HEK293T (cell line): ENCODE measurements at regions not wholly inside any gene's neighbourhood (a gene's known extent, or its start where the extent isn't known, plus 50 kb on each side); places are given as distances from the start of the nearest gene placed in this dataset.

Source experiments
- CTCF ChIA-PET: fragments of 350-600 bp; formaldehyde crosslinking; extraction: SDS; loops from one replicate; lab custom pipeline; 2021; ENCODE audit warnings: antibody characterized with exemption, inconsistent platforms; lab: Yijun Ruan, JAX
- POLR2A ChIA-PET: fragments of 350-600 bp; formaldehyde crosslinking; extraction: SDS; loops from one replicate; lab custom pipeline; 2020; ENCODE audit warnings: antibody characterized with exemption, inconsistent platforms; lab: Yijun Ruan, JAX
- DNase-seq: peaks from one replicate; pipeline ENCODE4 v3.0.0; 2012; ENCODE audit warnings: mixed read lengths; ENCODE audit errors: extremely low spot score
- ARNT ChIP-seq: fragments of 450-650 bp; IDR thresholded peaks from 2 replicates; pipeline ENCODE4 v1.6.1; 2017; ENCODE audit warnings: mild to moderate bottlenecking
- BHLHE40 ChIP-seq: fragments of 450-650 bp; IDR thresholded peaks from 2 replicates; pipeline ENCODE4 v1.6.1; 2016; ENCODE audit warnings: mild to moderate bottlenecking, moderate library complexity, borderline replicate concordance
- CTBP1 ChIP-seq: fragments of 450-650 bp; IDR thresholded peaks from 2 replicates; pipeline ENCODE4 v1.6.1; 2016; ENCODE audit warnings: borderline replicate concordance
- ELF4 ChIP-seq: fragments of 450-650 bp; IDR thresholded peaks from 2 replicates; pipeline ENCODE4 v1.6.1; 2017; ENCODE audit warnings: antibody characterized with exemption
- FOXA1 ChIP-seq: fragments of 450-650 bp; IDR thresholded peaks from 2 replicates; pipeline ENCODE4 v1.6.1; 2016; ENCODE audit warnings: mild to moderate bottlenecking
- FOXK2 ChIP-seq: fragments of 450-650 bp; IDR thresholded peaks from 2 replicates; pipeline ENCODE4 v1.6.1; 2016; ENCODE audit warnings: mild to moderate bottlenecking
- FOXM1 ChIP-seq: fragments of 450-650 bp; IDR thresholded peaks from 2 replicates; pipeline ENCODE4 v1.6.1; 2017; ENCODE audit warnings: mild to moderate bottlenecking, borderline replicate concordance
- HDGF ChIP-seq: fragments of 450-650 bp; IDR thresholded peaks from 2 replicates; pipeline ENCODE4 v1.6.1; 2017; ENCODE audit warnings: antibody characterized with exemption, borderline replicate concordance
- L3MBTL2 ChIP-seq: fragments of 450-650 bp; conservative IDR thresholded peaks from 2 replicates; pipeline ENCODE4 v1.6.1; 2016; ENCODE audit warnings: mild to moderate bottlenecking
- LEF1 ChIP-seq: fragments of 450-650 bp; IDR thresholded peaks from 2 replicates; pipeline ENCODE4 v1.6.1; 2017; ENCODE audit warnings: mild to moderate bottlenecking, borderline replicate concordance
- NFRKB ChIP-seq: fragments of 450-650 bp; IDR thresholded peaks from 2 replicates; pipeline ENCODE4 v1.6.1; 2016; ENCODE audit warnings: mild to moderate bottlenecking, moderate library complexity
- PKNOX1 ChIP-seq: fragments of 450-650 bp; IDR thresholded peaks from 2 replicates; pipeline ENCODE4 v1.6.1; 2016
- SP1 ChIP-seq: fragments of 450-650 bp; IDR thresholded peaks from 2 replicates; pipeline ENCODE4 v1.6.1; 2017
- SUZ12 ChIP-seq: fragments of 450-650 bp; IDR thresholded peaks from 2 replicates; pipeline ENCODE4 v1.6.1; 2016; ENCODE audit warnings: mild to moderate bottlenecking
- TARDBP ChIP-seq: fragments of 450-650 bp; IDR thresholded peaks from 2 replicates; pipeline ENCODE4 v1.6.1; 2016
- ZNF384 ChIP-seq: fragments of 450-650 bp; IDR thresholded peaks from 2 replicates; pipeline ENCODE4 v1.6.1; 2016

DNA sequence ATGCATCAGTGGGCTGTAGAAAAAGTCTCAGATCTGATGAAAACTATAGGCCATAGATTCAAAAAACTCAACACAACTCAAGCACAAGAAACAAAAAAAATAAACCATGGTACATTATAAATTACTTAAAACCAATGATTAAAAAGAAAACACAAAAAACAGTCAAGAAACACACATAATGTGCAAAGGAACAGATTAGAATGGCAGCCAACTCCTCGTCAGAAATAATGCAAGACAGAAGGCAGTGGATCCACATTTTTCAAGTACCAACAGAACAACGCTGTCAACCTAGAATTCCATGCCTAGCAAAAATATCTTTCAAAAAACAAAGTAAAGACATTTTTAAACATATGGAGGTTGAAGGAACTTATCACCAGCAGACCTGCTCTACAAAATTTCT is 69.7 kb downstream of the PSMB1 start:
- DNase-seq = no peak
- TF ChIP-seq FOXA1 = no peak
- ChIA-PET CTCF (no interaction called here), POLR2A (no interaction called here)

DNA sequence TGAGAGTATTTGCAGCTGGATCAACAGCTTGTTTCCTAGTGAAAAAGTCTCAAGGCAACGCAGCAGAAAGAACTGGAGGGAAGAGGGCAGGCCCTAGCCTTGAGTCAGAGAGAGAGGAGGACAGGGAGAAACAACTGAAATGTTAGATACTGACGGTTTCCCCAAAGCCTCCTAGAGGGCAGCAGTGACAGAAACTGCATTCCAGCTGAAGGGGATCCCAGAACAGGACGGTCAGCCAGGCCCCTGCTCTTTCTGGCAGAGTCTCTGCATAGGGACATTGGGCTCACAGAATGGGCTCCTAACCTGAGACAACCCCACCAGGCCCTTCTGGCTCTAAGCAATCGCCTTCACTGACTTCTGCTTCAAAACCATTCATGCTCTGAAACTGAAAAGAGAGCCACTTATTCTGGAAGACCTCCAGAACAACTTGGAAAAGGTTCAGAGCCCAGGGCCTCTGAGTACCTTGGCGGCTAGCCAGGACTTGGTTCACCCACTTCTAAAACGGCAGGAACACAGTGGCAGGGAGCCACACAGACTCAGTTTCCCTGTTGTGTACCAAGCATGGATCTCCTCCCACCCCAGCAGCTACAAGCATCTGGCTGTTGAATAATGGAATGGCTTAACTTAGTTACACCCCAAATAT is 72.9 kb downstream of the PSMB1 start:
- POLR2A ChIA-PET = no interaction called here
- CTCF ChIA-PET = no interaction called here
- TF ChIP-seq BHLHE40 = no peak
- TF ChIP-seq LEF1 = no peak
- no peak for TF ChIP-seq FOXK2
- no peak for TF ChIP-seq SUZ12
- TF ChIP-seq L3MBTL2 = no peak
- TF ChIP-seq NFRKB = no peak
- TF ChIP-seq ZNF384 = no peak
- no peak for TF ChIP-seq FOXA1
- no peak for TF ChIP-seq HDGF
- TF ChIP-seq ELF4 = no peak
- DNase-seq = no peak

GRCh38 chr6:170476360-170476759 is 76.7 kb downstream of the PSMB1 start:
- CTCF ChIA-PET = no interaction called here

GRCh38 chr6:170475118-170475517 is 78.0 kb downstream of the PSMB1 start:
- CTCF ChIA-PET = no interaction called here
- DNase-seq = no peak
- POLR2A ChIA-PET = no interaction called here
- TF ChIP-seq ARNT (no peak), CTBP1 (no peak), PKNOX1 (no peak), LEF1 (no peak), ELF4 (no peak)

More at GRCh38 chr6:170476360-170476759, 76.7 kb downstream of the PSMB1 start:
- DNase-seq = no peak
- TF ChIP-seq LEF1 = no peak
- TF ChIP-seq L3MBTL2 = no peak
- TF ChIP-seq FOXM1 = no peak
- TF ChIP-seq ELF4 = no peak
- no peak for TF ChIP-seq PKNOX1
- TF ChIP-seq BHLHE40 = no peak
- TF ChIP-seq ZNF384 = no peak
- TF ChIP-seq TARDBP = no peak
- TF ChIP-seq ARNT = no peak
- TF ChIP-seq NFRKB = no peak
- no peak for TF ChIP-seq SUZ12
- POLR2A ChIA-PET = no interaction called here

DNA sequence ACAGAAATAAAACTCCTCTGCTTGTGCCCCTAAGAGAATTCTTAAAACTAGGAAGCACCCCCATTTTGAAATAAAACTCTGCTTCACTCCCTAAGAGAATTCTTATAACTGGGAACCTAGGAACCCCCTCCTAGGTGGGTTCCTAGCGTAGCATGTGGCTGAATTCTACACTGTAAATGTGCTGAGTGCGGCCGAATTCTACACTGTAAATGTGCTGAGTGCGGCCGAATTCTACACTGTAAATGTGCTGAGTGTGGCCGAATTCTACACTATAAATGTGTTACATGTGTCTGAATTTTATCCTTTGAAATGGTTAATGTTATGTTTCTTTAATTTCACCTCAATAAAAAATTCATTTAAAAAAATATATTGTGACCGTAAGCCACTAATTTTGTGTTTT is 79.3 kb downstream of the PSMB1 start:
- POLR2A ChIA-PET = no interaction called here
- CTCF ChIA-PET = no interaction called here

GRCh38 chr6:170473301-170473717 is 79.8 kb downstream of the PSMB1 start:
- DNase-seq = no peak
- ChIA-PET POLR2A (no interaction called here), CTCF (interaction anchor here (0.6 kb wide), 1 partner anchor 1729 kb away, joined by 4 read pairs; no protein-coding TSS in a partner anchor)
- TF ChIP-seq HDGF (no peak), LEF1 (no peak), ARNT (no peak), NFRKB (no peak), TARDBP (no peak), FOXM1 (no peak), CTBP1 (no peak), FOXA1 (no peak), PKNOX1 (no peak), FOXK2 (no peak), ZNF384 (no peak), ELF4 (no peak), SP1 (no peak), BHLHE40 (no peak), SUZ12 (no peak), L3MBTL2 (no peak)

More for the DNA sequence above, 79.3 kb downstream of the PSMB1 start:
- no peak for DNase-seq
- TF ChIP-seq SUZ12 = no peak
- TF ChIP-seq FOXM1 = no peak
- TF ChIP-seq FOXK2 = no peak
- TF ChIP-seq FOXA1 = no peak
- TF ChIP-seq ZNF384 = no peak
- no peak for TF ChIP-seq HDGF
- no peak for TF ChIP-seq ARNT
- no peak for TF ChIP-seq PKNOX1
- TF ChIP-seq NFRKB = no peak
- no peak for TF ChIP-seq L3MBTL2
- no peak for TF ChIP-seq BHLHE40
- no peak for TF ChIP-seq TARDBP
- TF ChIP-seq SP1 = no peak
- no peak for TF ChIP-seq CTBP1
- TF ChIP-seq ELF4 = no peak
- no peak for TF ChIP-seq LEF1
